Stimulated activated CD4-positive, alpha-beta T cell treated with anti-CD3 and anti-CD28 coated beads, Interleukin-1b, Interleukin-23, amount 100 ng/mL, for 4 hours (primary cell): ENCODE measurements at regions not wholly inside any gene's neighbourhood (a gene's known extent, or its start where the extent isn't known, plus 50 kb on each side); places are given as distances from the start of the nearest gene placed in this dataset.

Experiments
- DNase-seq, 2 donors: peaks; one replicate each; pipeline ENCODE4 v3.0.0-alpha.2; 2020; ENCODE audit warnings: low read depth in 2 of 2

GRCh38 chr14:86521843-86522242 lies 991.9 kb downstream of the FLRT2 start:
- no peak for DNase-seq

DNA sequence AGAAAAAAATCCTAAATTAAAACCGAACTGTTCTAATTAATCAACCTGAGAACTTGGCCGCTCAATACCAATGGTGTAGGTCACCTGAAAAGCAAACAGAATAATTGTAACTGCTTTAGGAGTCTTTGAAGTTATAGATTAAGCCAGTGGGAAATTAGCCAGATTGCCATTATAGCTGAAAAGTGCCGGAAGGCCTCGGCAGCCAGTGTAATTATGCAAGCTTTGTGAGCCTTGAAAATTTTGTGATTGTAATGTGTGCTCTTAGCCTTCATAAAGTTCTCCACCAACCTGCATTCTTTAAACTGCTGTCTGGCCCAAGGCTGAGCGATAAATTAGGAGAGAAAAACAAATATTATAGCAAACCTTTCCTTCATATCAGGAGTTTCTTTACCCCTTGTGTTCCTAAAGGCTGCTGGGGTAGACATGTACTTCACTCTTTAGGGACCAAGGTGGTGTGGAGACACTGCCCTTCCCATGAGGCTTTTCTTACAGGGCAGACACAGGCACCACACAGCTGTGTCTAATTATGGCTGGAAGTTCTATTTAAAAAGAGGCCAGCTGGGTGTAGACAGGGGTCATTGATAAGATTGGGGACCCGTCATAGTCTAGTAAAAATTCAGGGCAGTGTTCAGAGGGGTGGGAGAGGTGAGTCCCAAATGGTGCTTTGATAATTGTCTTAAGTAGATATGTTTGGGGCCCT lies 991.2 kb downstream of the FLRT2 start:
- DNase-seq, result no peak

DNA sequence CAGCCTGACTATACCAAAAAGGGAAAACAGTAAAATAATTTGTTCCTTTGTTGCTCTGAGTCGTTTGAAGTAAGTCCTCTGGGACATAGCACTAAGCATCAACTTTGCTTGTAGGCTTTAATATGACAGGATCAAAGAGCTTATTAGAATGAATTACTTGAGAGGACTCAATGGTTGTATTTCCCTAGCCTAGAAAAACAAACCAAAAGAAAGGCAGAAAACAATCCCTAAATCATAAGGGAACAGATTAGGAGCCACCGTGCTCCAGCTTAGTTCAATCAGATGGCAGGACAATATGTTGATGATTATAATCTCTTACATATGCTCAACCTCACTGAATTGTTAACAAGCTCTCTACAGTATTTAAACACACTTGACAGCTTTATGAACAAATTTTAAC lies 988.4 kb downstream of the FLRT2 start:
- DNase-seq, result no peak

GRCh38 chr14:86515195-86515594 lies 985.3 kb downstream of the FLRT2 start:
- no peak for DNase-seq

DNA sequence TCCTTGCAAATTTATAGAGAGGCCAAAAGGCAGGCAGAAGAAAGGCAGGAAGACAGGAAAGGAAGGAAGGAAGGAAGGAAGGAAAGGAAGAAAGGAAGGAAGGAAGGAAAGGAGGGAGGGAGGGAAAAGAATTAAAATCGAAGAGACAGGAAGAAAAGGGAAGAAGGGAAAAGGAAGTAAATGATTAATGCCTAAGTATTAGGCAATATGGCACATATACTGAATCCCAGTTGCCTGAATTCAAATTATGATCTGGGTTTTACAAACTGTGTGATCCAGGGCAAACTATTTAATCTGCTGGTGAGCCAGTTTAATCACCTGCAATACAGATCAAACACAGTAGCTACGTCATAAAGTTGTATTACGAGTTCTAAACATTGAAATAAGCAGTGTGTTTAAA lies 983.6 kb downstream of the FLRT2 start:
- DNase-seq, result no peak

- no peak for DNase-seq
Observed at GRCh38 chr14:86513056-86513455, 983.1 kb downstream of the FLRT2 start.

- no peak for DNase-seq
Observed at GRCh38 chr14:86510491-86510890, 980.5 kb downstream of the FLRT2 start.

DNA sequence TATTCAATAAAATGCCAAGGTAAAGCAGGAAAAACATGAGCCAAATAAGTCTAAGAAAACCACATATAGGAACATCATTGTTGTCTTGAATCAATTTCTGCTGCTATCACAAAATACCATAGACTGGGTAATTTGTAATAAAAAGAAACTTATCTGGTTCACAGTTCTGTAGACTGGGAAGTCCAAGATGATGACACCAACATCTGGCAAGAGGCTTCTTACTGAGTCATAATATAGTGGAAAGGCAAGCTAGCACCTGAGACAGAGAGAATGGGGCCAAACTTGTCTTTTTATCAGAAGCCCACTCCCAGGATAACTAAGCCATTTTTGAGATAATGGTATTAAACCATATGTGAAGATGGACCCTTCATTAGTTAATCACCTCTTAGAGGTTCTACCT lies 975.9 kb downstream of the FLRT2 start:
- no peak for DNase-seq

DNA sequence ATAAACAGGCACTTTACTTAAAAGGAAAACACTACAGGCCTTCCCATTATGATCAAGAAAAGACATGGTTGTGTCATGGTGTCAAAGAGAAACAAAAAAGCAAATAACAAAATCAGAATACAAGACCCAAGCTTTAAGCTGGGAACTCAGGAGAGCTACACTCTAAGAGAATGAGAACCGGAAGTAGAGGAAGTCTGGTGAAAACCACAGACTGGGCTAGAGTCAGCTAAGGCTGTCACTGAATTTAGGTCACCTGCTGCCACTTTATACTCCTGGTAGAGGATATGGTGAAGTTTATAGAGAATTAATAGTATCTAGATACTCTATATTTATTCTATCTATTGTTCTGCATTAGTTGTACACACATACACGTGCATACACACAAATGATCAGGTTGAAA lies 971.7 kb downstream of the FLRT2 start:
- no peak for DNase-seq

GRCh38 chr14:86491743-86492142 lies 961.8 kb downstream of the FLRT2 start:
- no peak for DNase-seq

GRCh38 chr14:86481104-86481503 lies 951.2 kb downstream of the FLRT2 start:
- DNase-seq, result no peak

DNA sequence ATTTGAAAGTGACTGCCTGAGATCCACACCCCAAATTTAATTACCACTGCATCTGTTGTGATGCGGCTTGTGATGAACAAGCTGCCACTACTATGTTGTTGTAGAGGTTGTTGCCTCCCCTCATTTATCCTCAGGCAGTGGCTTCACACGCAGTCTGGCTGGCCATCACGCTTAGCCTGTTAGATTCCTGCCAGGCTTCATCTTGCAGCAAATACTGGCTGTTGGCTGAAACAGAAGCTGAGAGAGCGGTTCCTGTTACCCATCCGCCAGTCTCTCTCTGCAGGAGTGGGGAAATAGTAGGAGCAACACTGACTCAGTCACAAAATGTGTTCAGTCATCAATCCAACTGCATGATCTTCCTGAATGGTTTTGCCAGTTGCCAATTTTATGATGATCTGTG lies 934.4 kb downstream of the FLRT2 start:
- no peak for DNase-seq

DNA sequence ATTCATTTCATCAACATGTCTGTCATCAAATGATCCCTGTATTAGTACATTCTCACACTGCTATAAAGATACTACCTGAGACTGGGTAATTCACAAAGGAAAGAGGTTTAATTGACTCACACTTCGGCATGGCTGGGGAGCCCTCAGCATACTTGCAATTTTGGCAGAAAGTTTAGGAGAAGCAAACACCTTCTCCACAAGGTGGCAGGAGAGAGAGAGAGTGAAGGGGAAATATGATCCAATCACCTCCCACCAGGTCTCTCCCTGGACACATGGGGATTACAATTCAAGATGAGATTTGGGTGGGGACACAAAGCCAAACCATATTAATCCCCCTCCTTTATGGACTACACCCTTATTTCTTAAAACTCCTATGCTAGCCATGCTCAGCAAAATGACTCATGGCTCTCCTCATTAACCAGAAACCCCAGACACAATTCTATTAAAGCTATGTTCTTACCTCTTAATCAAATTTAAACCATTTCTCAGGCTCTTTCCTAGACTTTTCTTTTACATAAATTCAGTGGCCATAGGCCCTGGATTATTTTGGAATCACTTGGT lies 932.3 kb downstream of the FLRT2 start:
- no peak for DNase-seq

- no peak for DNase-seq
Observed at GRCh38 chr14:86457481-86458135, 927.7 kb downstream of the FLRT2 start.

- no peak for DNase-seq
Observed at GRCh38 chr14:86450085-86450484, 920.1 kb downstream of the FLRT2 start.

DNA sequence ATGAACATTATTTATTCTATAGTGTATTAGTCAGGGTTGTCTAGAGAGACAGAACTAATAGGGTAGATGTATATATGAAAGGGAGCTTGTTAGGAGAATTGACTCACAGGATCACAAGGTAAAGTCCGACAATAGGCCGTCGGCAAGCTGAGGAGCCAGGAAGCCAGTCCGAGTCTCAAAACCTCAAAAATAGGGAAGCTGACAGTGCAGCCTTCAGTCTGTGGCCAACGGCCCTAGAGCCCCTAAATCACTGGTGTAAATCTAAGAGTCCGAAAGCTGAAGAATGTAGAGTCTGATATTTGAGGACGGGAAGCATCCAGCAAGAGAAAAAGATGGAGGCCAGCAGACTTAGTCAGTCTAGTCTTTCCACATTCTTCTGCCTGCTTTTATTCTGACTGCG lies 912.2 kb downstream of the FLRT2 start:
- DNase-seq, result no peak

DNA sequence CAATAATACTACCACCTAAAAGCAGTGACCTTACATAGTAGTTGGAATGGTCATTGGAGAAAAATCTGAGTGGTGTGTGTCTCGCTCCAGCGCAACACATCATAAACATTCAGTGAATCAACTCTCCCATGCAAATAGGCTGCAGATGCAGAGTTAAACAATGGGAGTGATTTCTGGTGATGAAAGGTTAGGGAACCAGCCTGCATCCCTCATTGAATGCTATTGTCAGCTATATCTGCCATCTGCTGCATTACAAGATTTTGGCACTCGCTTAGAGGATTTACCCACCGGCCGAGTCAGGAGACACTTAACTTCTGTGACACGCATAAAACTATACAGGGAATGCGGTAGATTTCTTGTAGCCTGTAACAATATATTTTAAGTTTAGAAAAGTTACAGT lies 900.9 kb downstream of the FLRT2 start:
- no peak for DNase-seq

GRCh38 chr14:86423214-86423613 lies 893.3 kb downstream of the FLRT2 start:
- DNase-seq, result no peak

GRCh38 chr14:86420131-86420530 lies 890.2 kb downstream of the FLRT2 start:
- DNase-seq, result no peak

GRCh38 chr14:86414146-86414545 lies 884.2 kb downstream of the FLRT2 start:
- DNase-seq, result no peak

DNA sequence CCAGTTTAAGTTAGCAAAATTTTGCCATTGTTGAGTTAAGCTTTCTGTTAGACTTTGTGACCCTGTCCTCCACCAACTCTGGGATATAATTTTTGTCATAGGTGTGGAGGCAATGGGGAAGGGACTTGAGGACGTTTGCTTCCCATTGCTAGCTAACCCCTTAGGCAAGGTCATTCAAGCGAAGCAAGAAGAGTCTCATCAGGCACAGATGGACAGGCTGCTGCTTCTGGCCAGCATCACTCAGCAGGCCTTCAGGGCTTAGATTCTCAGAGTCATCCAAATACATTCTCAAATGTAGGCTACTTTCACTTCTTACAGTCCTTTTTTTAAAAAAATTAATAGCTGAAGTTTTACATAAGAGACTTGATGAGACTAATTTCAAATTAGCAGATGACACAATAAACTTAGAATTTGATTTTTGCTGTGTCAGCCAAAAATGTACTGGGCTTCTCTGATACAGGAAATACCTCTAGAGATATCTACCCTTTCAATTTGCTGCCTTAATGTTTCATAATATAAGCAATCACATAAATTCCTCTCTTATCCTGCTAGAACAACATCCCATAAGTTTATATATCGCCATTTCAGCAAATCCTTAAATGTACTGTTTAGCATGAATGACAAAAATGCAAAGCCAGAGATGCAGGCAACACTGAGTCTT lies 875.2 kb downstream of the FLRT2 start:
- no peak for DNase-seq

GRCh38 chr14:86404425-86404824 lies 874.5 kb downstream of the FLRT2 start:
- DNase-seq, result no peak

- no peak for DNase-seq
Observed at GRCh38 chr14:86402545-86402944, 872.6 kb downstream of the FLRT2 start.
